Cardiac fibroblast (primary cell): ENCODE measurements at regions not wholly inside any gene's neighbourhood (a gene's known extent, or its start where the extent isn't known, plus 50 kb on each side); places are given as distances from the start of the nearest gene placed in this dataset.
A peak's percentile ranks its signal among the peaks of the same experiment; 100 is the strongest.

ENCODE experiments used
- DNase-seq, 2 donors: peaks; one replicate each; pipeline versions ENCODE4 v3.0.0 to v3.0.0-alpha.2; 2010; ENCODE audit warnings: low read depth in 2 of 2
- H3K4me3 ChIP-seq, 2 donors: replicated peaks in 1 of 2; 1 replicate in 1 of 2; 2 replicates in 1 of 2; pipeline ENCODE4 v1.5.1; 2011; ENCODE audit warnings: low read depth in 2 of 2, low read length in 2 of 2, mild to moderate bottlenecking in 2 of 2, moderate library complexity in 1 of 2
- CTCF ChIP-seq: IDR thresholded peaks from one replicate; pipeline ENCODE4 v1.5.1; 2011; ENCODE audit warnings: low read depth, mild to moderate bottlenecking, low read length, inconsistent platforms

DNA sequence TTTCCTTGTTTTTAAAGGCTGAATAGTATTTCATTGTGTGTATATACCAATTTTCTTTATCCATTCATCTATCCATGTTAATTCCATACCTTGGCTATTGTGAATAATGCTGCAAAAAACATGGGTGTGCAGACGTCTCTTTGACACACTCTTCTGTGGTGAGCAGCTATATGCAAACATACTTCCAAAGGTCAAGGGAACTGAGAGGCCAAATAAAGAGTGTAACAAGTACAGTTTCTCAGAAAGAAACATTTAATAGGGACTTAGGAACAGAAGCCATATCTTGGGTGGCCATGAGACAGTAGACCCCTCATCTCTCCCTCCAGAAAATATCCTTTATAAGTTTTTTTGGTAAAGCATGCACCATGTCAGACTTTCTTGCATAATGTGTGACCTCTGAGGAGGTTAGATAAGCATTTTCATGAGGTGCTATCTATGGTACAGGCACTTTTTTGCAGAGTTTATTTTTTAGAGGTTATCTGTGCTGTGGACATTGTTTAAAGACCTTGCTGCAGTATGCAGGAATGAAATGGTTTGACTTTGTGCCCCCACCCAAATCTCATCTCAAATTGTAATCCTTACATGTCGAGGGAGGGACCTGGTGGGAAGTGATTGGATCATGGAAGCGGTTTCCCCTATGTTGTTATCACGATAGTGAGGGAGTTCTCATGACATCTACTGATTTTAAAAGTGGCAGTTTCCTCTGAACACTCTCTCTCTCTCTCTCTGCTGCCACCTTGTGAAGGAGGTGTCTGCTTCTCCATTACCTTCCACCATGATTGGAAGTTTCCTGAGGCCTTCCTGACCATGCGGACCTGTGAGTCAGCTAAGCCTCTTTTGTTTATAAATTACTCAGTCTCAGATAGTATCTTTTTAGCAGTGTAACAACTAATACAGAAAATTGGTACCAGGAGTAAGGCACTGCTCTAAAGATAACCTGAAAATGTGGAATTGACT, 1202.3 kb downstream of the GALC start:
- TF ChIP-seq CTCF = no peak
- H3K4me3 ChIP-seq = no peak overlapping the region
- no peak for DNase-seq

DNA sequence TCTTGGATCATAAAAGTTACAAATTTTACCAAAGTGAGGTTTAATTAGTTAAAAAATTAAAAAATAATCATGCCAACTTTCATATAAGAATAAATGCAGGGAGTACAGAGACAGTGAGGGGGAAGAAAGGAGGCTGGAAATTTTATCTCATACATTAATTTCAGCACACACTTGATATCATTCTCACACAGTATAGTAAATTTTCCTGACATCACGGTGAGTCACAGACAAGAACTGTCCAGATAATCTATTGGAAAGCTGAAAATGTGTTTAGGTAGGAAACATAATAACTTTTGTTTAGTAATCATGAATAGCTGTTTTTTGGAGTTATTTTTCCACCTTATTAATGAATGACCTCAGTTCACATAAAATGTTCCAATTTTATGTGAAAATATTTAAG, 1204.8 kb downstream of the GALC start:
- no peak for DNase-seq
- no peak overlapping the region for H3K4me3 ChIP-seq
- no peak for TF ChIP-seq CTCF

DNA sequence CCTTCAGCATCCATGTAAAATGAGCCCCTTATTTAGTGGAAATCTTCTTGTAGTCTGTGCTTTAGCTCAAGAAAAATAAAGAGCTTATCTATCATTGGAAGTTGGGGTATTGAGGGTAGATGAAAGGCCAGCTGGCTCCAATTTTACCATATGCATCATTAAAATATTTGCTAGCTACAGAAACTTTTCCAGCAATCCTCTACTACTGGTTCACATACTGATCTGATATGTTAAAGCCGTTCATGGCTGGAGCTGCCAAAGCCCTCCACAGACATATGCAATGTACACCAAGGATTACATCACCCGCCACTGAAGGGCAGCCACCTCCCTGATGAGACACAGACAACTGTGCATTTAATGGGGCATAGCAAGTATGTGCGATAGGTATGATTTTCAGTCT, 1205.3 kb downstream of the GALC start:
- peak; percentile 4 to 59 for DNase-seq
- H3K4me3 ChIP-seq = no peak overlapping the region
- TF ChIP-seq CTCF = no peak

DNA sequence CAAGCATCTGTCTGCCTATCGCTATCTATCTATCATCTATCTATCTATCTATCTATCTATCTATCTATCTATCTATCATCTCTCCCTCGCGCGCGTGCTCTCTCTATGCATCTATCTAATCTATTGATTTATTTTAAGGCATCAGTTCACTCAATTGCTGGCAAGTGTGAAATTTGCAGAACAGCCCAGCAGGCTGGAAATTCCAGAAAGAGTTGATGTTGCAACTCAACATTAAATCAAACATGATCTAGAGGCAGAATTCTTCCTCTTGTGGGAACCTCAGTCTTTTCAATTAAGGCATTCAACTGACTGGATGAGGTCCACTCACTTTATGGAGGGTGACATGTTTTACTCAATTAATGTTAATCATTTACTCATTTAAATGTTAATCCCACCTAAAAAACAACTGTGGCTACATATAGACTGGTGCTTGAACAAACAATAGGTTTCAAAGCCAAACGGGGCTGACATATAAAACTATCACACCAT, 1210.8 kb downstream of the GALC start:
- no peak for DNase-seq
- no peak overlapping the region for H3K4me3 ChIP-seq
- TF ChIP-seq CTCF = no peak

GRCh38 chr14:86780876-86781510, 1212.0 kb downstream of the GALC start:
- H3K4me3 ChIP-seq = no peak overlapping the region
- no peak for TF ChIP-seq CTCF
- DNase-seq = no peak

- no peak for DNase-seq
- no peak for TF ChIP-seq CTCF
- H3K4me3 ChIP-seq = no peak overlapping the region
Observed at GRCh38 chr14:86780461-86780860, 1212.5 kb downstream of the GALC start.
